GM21576 (cell line): ENCODE measurements at regions not wholly inside any gene's neighbourhood (a gene's known extent, or its start where the extent isn't known, plus 50 kb on each side); places are given as distances from the start of the nearest gene placed in this dataset.
"Not testable (repeated sequence)": the region's sequence is repeated elsewhere in the genome, so short reads cannot be mapped to it uniquely, and the experiment has no call there.

ENCODE experiments used
- ATAC-seq: cut with Tn5 transposase; IDR thresholded peaks from one replicate; pipeline ENCODE4 v1.9.1; 2021; ENCODE audit warnings: mild to moderate bottlenecking, moderate library complexity; ENCODE audit not compliant: unreplicated experiment

DNA sequence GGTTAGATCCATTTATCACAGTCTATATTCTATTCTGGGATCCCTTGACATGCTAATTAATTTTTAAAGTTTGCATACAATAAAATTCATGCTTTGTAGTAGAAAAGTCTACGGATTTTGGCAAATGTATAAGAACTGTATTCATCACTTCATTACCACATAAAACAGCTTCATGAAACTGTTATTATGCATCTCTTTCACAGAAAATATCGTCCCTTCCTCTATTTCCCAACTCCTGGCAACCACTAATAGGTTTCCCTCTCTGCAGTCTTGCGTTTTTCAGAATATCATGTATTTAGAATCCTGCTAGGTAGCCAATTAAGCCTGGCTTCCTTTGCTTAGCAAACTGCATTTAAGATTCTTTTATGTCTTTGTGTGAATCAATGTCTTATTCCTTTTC lies 441.3 kb upstream of the RGS17 start:
- ATAC-seq = no peak

DNA sequence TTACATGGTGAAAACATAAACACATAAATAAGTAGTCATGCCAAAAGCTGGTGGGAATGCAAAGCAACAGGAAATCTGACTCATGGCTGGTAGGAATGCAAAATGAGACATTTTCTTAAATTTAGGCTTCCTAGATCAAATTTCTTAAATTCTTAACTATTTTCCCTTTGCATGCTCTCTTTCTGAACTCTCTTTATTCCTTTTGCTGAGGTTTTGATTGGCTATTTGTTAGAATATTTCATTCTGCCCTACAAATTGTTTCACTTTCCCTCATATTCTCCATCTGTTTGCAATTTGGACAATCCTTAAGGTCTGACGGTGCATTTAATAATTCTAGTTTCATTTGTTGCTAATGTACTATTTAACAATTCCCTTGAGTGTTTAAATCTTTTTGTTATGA lies 437.5 kb upstream of the RGS17 start:
- no peak for ATAC-seq

DNA sequence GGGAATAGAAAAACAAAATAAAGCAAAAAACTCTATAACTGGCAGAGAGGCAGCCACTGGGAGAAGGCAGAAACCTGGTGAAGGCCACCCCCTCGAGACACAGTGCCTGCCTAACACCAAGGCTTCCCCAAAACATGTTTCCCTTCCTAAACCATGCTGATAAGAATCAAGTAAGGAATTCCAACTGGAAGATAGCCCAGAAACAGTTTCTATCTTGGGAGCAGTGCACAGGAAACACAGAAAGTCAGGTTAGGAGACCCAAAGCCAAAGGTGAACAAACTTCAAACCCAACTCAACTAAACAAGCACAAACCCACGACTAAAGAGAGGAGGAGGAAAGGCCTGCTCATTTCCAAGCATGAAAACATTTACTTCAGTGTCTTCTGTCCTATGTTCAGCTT lies 433.7 kb upstream of the RGS17 start:
- no peak for ATAC-seq

DNA sequence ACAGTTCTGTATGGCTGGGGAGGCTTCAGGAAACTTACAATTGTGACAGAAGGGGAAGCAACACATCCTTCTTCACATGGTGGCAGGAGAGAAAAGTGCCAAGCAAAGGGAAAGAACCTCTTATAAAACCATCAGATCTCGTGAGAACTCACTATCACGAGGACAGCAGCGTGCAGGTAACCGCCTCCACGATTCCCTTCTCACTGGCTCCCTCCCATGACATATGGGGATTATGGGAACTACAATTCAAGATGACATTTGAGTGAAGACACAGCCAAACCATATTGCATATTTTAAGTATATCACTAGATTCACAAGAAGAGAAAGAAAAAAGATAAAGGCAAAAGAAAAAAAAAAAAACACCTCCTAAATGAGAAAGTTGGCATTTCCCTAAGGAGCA lies 431.9 kb upstream of the RGS17 start:
- no peak for ATAC-seq

DNA sequence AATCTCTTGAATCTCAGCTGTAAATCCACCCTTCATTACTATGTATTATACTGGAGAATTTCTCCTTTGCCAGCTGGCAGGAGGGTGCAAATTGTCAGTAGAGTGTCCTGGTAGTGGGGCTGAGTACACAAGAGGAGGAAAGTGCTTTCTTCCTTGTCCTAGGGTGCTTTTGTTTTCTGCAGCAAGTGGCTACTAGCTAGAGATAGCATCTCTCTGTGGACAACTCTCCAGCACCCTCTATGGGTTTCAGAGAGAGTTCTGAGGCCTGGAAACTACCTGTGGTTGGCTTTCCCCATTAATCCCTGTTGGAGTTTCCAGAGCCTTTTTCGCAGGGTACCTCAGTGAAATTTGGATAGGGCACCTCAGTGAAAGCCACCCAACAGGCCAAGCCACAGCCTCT lies 422.5 kb upstream of the RGS17 start:
- no peak for ATAC-seq

DNA sequence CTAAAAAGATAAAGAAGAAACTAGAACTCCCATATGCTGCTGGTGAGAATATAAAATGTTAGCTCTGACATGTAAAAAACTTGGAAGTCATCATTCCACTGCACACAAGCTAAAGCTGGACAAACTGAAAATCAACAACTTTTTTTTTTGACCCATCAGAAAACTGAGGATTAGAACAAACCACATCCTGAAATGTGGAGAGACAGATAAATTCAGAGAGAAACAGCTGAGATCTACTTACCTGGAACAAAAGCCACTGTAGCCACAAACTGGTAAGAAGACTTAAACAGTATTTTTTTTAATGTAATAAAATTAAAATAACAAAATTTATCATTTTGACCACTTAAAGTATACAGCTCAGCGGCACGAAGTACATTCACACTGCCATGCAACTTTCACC lies 408.5 kb upstream of the RGS17 start:
- ATAC-seq = no peak

DNA sequence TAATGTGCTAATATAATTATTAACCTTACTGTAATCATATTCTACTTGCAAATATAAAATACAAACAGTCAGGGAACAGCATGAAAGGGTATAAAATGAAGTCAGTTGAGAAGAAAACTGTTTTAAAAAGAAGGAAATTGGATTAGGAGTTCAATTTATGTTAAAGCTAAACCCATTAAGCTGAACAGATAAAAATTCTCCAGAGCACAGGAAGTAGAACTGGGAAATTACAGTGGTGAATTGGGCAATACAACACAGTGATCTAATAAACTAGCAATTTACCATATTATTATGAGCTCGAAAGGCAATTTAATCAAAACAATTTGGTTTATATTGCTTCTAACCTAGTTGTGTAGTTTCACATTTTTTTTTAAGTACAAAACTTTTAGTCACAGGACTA lies 407.4 kb upstream of the RGS17 start:
- ATAC-seq = no peak

DNA sequence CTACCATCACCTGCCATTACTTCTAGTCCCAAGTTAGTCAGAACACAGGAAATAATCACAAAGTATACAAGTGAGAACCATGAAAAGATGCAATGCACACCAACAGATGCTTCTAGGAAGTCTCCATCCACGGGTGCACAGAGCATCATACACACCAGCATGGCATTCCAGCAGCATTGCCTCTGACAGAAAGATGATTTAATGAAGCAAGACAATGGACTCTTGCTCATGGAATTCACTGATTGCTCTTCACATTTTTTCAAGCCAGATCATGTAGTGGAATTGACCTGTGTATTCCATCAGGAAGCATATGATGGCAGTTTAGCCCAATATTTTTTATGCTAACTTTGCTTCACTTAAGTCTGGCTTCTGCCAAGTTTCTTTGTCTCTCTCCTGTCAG lies 406.3 kb upstream of the RGS17 start:
- ATAC-seq = no peak

DNA sequence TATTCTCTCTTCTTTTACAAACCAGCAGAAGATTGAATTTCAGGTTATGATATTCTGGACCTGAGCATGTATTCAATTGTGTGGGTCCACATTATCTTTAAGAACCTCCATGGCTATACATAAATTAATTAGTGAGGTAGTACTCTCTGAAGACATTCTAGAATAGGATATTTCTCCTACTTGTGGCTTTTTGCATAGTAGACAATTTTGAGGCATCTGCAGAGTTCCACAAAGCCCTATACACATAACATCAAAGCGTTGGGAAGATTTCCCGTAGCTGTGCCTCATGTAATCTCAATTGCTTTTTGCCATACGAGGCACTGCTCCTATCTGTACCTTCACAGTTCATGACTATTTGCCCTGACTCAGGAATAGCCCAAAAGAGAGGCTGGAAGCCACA lies 395.4 kb upstream of the RGS17 start:
- no peak for ATAC-seq

DNA sequence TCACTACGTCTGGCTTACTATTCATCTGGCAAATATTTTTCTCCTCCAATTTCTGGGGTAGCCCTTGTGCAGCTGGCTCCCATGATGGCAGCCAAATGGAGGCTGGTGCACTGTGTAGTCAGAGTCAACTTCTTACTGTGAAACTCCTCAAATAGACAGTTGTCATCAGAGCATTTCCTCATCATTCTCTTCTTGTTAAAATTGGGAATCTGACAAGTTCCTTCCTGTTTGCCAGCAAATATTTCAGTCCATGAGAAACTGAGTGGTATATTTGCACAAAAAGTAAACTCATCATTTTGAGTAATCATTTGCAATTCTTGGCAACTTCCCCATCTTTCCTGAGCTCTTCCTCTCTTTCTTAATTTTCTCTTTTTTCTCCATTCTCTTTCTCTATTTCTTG lies 394.9 kb upstream of the RGS17 start:
- no peak for ATAC-seq

DNA sequence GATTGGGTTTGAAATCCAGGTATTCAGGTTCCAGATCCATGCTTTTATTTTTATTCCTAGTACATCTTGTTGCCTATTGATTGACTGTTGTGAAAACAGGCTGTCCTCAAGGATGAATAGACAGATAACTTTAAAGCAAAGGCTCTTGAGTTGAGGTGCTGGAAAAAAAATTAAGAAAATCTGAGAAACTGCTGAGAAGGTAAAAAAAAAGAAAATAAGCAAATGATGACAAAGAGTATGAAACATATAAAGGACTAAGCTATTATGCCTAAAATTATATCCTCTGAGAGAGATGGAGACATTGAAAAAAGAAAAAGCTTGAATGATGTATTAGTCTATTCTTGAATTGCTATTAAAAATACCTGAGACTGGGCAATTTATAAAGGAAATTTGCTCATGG lies 392.3 kb upstream of the RGS17 start:
- ATAC-seq = no peak

DNA sequence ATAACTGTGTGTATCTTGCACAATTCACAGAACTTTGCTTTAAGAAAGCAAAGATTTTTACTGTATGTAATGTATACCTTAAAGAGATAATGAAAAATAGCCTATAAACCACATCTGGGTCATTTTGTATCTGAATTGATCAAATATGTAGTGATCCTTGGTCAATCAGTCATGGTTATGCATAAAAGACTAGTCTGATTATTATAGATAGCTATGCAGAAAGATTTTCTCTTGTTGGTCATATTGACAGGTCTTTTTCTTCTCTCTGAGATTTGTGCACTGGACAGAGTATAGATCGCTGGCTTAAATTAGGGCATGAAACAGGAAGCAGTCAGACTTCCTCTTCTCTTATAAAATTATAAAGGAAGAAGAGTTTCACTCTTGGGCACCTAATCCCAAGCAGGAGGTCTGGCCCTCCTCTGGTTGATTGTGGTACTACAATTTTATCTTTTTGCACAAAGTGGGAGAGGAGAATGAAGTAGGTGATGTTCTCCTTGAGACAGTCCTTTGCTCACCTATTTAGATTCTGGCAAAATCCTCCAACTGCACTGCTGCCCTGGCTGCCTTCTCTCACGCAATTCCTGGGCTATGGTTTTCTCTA lies 380.9 kb upstream of the RGS17 start:
- peak; percentile 87 for ATAC-seq

DNA sequence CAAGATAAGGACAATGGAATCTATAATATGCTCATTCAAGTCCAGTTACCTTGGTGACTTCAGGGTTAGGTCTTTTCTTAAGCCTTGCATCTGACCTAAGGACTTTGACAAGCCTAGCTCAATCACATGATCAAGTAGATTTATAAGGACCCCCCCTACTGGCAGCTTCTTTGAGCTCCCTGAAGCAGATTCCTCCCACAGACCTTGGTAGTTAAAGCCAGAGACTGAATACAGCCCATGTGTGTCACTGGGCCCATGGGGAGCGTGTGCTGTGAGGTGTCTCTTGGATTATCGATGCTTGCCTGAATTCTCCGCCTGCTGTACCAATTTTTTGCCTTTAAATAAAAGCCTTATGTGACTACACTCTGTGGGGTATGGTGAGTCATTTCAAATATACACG lies 372.7 kb upstream of the RGS17 start:
- no peak for ATAC-seq

DNA sequence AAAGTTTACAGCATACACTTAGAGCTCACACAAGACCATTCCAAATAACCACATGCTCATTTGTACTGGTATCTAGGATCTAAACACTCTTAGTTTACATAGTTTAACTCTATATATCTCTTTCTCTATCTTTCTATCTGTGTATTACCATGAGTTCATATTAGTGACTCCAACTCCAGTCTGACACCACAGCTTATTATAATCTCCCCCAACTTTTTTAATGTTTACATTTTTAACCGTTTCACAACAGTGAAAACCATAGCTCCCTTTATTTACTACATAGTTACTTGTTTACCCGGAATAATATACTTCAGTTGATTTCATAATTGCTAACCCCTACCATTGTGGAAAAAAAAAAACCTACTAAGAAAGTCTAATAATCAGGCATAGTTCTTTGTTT lies 362.4 kb upstream of the RGS17 start:
- no peak for ATAC-seq

DNA sequence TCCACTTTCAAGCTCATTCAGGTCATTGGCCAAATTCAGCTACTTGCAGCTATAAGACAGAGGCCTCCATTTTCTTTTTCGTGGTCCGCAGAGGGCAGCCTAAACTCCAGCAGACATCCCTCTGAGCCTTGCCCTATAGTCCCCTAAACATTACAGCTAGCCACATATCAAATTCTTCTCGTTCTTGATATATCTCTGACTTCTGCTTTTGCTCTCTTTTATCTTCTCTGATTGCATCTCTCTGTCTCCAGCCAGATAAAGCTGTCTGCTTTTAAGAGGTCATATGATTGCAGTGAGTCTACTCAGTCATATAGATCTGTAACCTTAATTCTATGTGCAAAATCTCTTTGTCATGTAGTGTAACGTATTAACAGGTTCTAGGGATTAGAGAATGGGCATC lies 358.4 kb upstream of the RGS17 start:
- ATAC-seq = no peak

DNA sequence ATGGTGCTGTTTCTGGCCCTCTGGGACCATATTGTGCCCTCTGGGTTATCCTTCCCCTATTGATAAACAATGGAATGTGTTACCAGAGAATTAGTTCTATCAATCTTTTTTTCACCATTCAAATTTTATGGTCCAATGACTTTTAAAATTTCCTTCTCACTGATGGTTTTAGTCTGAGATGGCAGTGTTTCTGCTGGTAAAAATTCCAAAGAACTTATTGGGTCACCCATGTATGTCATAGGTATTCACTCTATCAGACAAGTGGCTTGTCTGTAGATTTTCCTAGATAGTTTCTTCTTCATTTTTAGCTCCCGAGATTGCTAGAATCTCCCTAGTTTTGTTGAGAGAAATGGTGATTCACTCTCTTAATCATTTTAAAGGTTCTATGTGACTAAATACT lies 357.2 kb upstream of the RGS17 start:
- no peak for ATAC-seq

DNA sequence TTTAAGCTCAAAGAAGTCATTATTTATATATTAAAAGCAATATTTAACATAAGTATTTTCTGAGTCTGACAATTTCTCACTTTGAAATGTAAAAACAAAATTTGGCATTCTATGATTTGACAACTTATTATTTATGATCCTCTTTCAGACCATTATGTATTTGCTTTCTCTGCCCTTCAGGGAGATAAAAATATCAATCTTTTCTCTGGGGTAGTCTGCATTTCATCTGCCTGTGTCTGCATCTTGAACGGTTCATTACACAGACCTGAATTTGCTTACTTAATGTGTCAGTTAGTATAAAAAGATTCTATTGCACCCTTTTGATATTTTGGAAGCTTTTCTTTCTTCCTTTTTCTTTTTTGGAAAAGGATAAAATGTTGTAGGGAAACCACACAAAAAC lies 354.0 kb upstream of the RGS17 start:
- no peak for ATAC-seq

DNA sequence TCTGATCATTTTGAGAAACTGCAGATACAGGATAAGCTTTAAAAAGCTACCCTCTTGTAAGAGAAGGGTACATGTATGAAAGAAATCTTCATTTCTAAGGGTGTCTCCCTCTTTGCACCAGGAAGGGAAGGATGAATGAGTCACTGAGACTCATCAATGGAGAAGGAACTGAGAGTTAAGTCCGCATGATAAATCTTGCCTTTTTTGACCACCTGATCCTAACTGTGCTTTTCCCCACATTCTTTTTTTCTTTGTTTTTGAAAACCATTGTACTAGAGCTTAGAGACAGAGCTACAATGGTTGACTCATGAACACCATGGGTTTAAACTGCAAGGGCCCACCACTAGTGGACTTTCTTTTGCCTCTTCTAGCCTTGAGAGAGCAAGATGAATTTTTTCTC lies 353.0 kb upstream of the RGS17 start:
- ATAC-seq = no peak

DNA sequence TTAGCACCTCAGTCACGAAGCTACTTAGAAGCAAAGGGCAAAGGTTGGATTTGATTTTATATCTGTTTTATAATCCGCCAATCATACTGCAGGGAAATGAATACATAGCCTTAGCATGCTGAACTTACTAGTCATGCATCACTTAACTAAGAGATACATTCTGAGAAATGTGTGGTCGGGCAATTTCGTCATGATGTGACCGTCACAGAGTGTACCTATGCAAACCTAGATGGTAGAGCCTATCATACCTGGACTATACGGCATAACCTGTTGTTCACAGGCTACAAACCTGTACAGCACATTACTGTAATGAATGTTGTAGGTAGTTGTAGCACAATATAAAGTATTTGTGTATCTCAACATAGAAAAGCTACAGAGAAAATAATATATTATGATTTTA lies 345.2 kb upstream of the RGS17 start:
- no peak for ATAC-seq

DNA sequence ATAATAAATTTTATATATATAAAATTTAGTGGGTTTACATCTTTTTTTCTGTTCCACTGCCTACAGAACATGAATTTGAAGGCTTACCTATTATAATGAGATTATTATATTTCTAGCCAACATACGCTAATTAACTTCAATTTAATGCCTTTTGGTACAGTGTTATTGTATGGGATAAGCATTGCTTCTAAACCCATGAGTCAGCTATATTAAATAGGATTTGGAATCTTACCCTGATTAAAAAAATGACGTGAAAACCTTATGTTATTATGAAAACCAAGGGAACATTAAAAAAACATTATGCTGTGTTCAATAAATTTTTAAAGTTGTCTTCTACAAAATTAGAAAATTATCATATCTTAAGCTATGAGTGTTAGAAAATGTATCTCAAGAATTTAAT lies 334.0 kb upstream of the RGS17 start:
- no peak for ATAC-seq

DNA sequence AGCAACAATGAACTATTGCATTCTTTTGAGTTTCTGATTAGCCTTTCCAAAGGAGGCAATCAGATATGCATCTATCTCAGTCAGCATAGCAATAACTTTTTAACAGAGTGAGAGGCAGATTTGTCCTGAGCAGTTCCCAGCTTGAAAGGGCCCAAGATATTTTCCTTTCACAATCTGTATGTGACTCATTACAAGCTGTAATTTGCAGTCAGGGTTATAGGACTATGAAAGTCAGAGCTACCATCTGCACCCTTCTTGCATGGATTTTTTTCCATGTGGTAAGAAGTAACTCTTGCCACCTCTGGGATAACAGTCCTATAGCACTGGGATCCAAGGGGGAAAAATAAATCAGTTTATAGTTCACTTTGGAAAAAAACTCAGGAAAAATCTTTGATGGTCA lies 318.2 kb upstream of the RGS17 start:
- no peak for ATAC-seq

DNA sequence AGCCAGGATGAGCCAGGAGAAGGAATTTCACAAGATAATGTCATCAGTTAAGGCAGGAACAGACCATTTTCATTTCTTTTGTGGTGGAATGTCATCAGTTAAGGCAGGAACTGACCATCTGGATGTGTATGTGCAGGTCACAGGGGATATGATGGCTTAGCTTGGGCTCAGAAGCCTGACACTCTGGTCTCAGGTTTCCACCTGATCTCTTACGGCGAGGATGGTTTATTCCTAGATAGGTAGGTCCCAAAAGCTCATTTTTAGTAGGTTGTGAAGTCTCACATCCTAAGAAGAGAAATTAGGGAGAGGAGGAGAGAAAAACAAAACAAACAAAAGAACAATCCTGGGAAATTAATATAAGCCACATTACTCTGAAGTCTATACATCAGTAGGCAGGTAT lies 311.7 kb upstream of the RGS17 start:
- ATAC-seq = not testable (repeated sequence)

DNA sequence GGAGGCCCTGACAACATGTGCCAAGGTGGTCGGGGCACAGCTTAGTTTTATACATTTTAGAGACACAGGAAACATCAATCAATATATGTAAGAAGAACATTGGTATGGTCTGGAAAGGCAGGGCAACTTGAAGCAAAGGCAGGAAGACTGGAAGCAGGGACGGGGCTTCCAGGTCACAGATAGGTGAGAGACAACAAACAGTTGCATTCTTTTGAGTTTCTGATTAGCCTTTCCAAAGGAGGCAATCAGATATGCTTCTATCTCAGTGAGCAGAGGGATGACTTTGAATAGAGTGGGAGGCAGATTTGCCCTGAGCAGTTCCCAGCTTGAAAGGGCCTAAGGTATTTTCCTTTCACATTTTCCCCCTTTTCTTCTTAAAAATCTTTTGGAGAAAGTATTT lies 311.0 kb upstream of the RGS17 start:
- no peak for ATAC-seq

DNA sequence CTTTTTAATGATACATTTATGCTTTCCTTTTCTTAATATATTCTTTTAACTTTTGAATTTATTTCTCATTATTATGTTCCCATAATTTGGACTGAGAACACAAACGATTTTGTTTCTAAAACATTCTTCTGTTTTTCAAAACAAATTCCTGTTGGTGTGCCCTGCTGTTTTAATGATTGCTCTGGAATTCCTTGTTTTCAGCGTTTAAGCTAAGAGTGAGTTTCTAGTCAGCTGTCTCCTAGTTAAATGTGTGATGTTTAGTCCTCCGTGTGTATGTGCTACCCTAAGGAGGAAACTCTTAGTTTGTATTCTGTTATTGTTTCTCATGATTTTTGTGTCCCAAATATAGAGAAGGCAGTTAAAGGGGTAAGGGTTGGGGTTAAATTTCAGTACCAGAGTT lies 306.1 kb upstream of the RGS17 start:
- ATAC-seq = no peak
